HL-60 (cell line): ENCODE measurements at regions not wholly inside any gene's neighbourhood (a gene's known extent, or its start where the extent isn't known, plus 50 kb on each side); places are given as distances from the start of the nearest gene placed in this dataset.

Experiments
- DNase-seq, 2 experiments: peaks; one replicate each; pipeline ENCODE4 v3.0.0-alpha.2; 2010 to 2020; ENCODE audit warnings: low read depth in 1 of 2, low spot score in 1 of 2
- H3K27ac ChIP-seq: fragments of 250-450 bp; sonication (Bioruptor Pico); replicated peaks from 2 replicates; pipeline ENCODE4 v1.5.1; 2020; ENCODE audit warnings: mild to moderate bottlenecking, moderate library complexity
- H3K27me3 ChIP-seq: fragments of 250-450 bp; sonication (Bioruptor Pico); 2 replicates; pipeline ENCODE4 v1.5.1; 2021; ENCODE audit warnings: mild to moderate bottlenecking, moderate library complexity; ENCODE audit not compliant: insufficient read depth, poor library complexity, severe bottlenecking
- H3K4me3 ChIP-seq: replicated peaks from 2 replicates; pipeline ENCODE4 v1.5.1; 2011; ENCODE audit warnings: mild to moderate bottlenecking, control low read depth, low read length; ENCODE audit not compliant: insufficient read depth
- GABPA ChIP-seq: IDR thresholded peaks from 2 replicates; pipeline ENCODE4 v1.6.1; 2012; ENCODE audit warnings: low read depth
- POLR2AphosphoS5 ChIP-seq: IDR thresholded peaks from 2 replicates; pipeline ENCODE4 v1.6.1; 2012; ENCODE audit warnings: low read depth
- REST ChIP-seq: IDR thresholded peaks from 2 replicates; pipeline ENCODE4 v1.6.1; 2012; ENCODE audit warnings: low read depth; ENCODE audit not compliant: insufficient replicate concordance
- SPI1 ChIP-seq: IDR thresholded peaks from 2 replicates; pipeline ENCODE4 v1.6.1; 2012; ENCODE audit warnings: low read depth, mild to moderate bottlenecking, borderline replicate concordance
- TF ChIP-seq, protein P1 (sequence below): IDR thresholded peaks from one replicate; pipeline ENCODE4 v1.5.1; 2011; ENCODE audit warnings: low read length, control low read depth, inconsistent platforms; ENCODE audit not compliant: insufficient read depth

DNA sequence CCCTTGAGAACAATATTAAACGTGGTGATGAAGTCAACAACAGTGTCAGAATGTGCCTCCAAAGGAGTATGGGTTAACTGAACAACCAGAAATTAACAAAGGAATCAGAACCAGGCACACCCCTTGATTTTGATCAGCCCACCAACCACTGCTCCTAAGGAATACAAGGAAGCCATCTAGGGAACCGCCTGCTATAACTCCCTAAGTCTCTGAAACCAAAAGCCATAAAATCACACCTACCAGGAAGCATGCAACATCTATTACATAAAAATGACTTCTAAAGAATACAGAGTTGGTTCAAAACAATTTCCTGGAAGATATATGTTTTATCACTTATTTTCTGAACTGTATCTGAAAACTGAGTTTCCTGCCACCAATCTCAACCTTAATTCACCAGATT is 360.0 kb downstream of the EPHA4 start:
- no peak for TF ChIP-seq REST
- no peak for TF ChIP-seq GABPA
- no peak for TF ChIP-seq POLR2AphosphoS5
- TF ChIP-seq, protein P1, sequence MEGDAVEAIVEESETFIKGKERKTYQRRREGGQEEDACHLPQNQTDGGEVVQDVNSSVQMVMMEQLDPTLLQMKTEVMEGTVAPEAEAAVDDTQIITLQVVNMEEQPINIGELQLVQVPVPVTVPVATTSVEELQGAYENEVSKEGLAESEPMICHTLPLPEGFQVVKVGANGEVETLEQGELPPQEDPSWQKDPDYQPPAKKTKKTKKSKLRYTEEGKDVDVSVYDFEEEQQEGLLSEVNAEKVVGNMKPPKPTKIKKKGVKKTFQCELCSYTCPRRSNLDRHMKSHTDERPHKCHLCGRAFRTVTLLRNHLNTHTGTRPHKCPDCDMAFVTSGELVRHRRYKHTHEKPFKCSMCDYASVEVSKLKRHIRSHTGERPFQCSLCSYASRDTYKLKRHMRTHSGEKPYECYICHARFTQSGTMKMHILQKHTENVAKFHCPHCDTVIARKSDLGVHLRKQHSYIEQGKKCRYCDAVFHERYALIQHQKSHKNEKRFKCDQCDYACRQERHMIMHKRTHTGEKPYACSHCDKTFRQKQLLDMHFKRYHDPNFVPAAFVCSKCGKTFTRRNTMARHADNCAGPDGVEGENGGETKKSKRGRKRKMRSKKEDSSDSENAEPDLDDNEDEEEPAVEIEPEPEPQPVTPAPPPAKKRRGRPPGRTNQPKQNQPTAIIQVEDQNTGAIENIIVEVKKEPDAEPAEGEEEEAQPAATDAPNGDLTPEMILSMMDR = no peak
- TF ChIP-seq SPI1 = no peak

DNA sequence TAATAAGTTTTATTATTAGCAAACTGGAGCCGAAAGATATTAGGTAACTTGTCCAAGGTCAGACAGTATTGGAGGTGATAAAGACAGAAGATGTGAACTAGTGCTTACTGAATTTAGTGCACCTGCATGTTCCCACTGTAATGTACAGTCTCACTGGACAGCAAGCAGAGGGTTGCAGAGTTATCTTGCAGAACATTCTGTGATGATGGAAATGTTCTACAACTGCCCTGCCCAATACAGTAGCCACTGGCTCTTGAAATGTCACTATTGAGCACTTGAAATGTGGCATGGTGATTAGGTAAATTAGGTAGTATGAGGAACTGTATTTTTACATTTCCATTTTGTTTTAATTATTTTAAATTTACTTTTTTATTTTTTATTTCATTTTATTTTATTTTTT is 356.6 kb downstream of the EPHA4 start:
- Histone ChIP-seq H3K27me3 (no peaks in the 10 kb centered on the region), H3K4me3 (no peak overlapping the region), H3K27ac (no peak overlapping the region)
- no peak for TF ChIP-seq SPI1
- TF ChIP-seq REST = no peak
- TF ChIP-seq GABPA = no peak
- TF ChIP-seq, protein P1 = no peak
- no peak for TF ChIP-seq POLR2AphosphoS5
- no peak for DNase-seq

More for the DNA sequence above, 360.0 kb downstream of the EPHA4 start:
- no peaks in the 10 kb centered on the region for H3K27me3 ChIP-seq
- no peak overlapping the region for H3K27ac ChIP-seq
- no peak overlapping the region for H3K4me3 ChIP-seq
- DNase-seq = no peak

GRCh38 chr2:221216636-221217035 is 355.5 kb downstream of the EPHA4 start:
- no peak for DNase-seq
- no peak overlapping the region for H3K4me3 ChIP-seq
- TF ChIP-seq GABPA = no peak
- TF ChIP-seq POLR2AphosphoS5 = no peak
- no peak for TF ChIP-seq REST
- no peak for TF ChIP-seq SPI1
- TF ChIP-seq, protein P1 = no peak
- H3K27me3 ChIP-seq = no peaks in the 10 kb centered on the region
- H3K27ac ChIP-seq = no peak overlapping the region
